Activated CD4-positive, alpha-beta T cell treated with anti-CD3 and anti-CD28 coated beads for 36 hours (primary cell): ENCODE measurements at regions not wholly inside any gene's neighbourhood (a gene's known extent, or its start where the extent isn't known, plus 50 kb on each side); places are given as distances from the start of the nearest gene placed in this dataset.

Experiments
- ATAC-seq: fragments of 200-7000 bp; cut with Tn5 transposase; one replicate; pipeline ENCODE4 v1.10.0; 2021; ENCODE audit warnings: mild to moderate bottlenecking, moderate library complexity
- CTCF ChIA-PET: fragments of 350-600 bp; sonication (Branson Sonifier 250); formaldehyde crosslinking; loops from one replicate; lab custom pipeline; 2021; ENCODE audit warnings: antibody characterized with exemption; lab: Charles Lee
- POLR2A ChIA-PET: fragments of 350-600 bp; sonication (Branson Sonifier 250); formaldehyde crosslinking; loops from one replicate; lab custom pipeline; 2021; ENCODE audit warnings: antibody characterized with exemption, inconsistent platforms; lab: Charles Lee
- DNase-seq: peaks from one replicate; pipeline ENCODE4 v3.0.0-alpha.2; 2020
- H3K27ac Mint-ChIP-seq: one replicate; pipeline ENCODE4 v1.8.0; 2021; ENCODE audit warnings: mixed read lengths
- H3K27me3 Mint-ChIP-seq: one replicate; pipeline ENCODE4 v1.8.0; 2021; ENCODE audit warnings: mixed read lengths
- H3K36me3 Mint-ChIP-seq: one replicate; pipeline ENCODE4 v1.8.0; 2021; ENCODE audit warnings: low read depth, mixed read lengths
- H3K4me1 Mint-ChIP-seq: one replicate; pipeline ENCODE4 v1.8.0; 2021; ENCODE audit warnings: mixed read lengths
- H3K4me3 Mint-ChIP-seq: one replicate; pipeline ENCODE4 v1.8.0; 2021; ENCODE audit warnings: mild to moderate bottlenecking, moderate library complexity, mixed read lengths
- H3K9me3 Mint-ChIP-seq: one replicate; pipeline ENCODE4 v1.8.0; 2021; ENCODE audit warnings: low read depth, mixed read lengths
- intact Hi-C, 2 experiments: fragments of 100-400 bp; cut with DNase I in 1 of 2; cut with micrococcal nuclease in 1 of 2; formaldehyde crosslinking; loops; one replicate each; pipeline versions ENCODE4 v1.14.2 to v1.15.1; 2022 to 2024; cut with DNase I, micrococcal nuclease

- Mint-ChIP-seq H3K27ac (no peak overlapping the region), H3K9me3 (peaks cover 1% of the 10 kb centered on the region), H3K36me3 (no peaks in the 10 kb centered on the region), H3K4me1 (no peaks in the 10 kb centered on the region), H3K4me3 (no peak overlapping the region), H3K27me3 (no peaks in the 10 kb centered on the region)
- no peak for ATAC-seq
- DNase-seq, result no peak
- POLR2A ChIA-PET, result no interaction called here
- intact Hi-C loops, result no loop called here
- CTCF ChIA-PET, result no interaction called here
Measured at GRCh38 chr3:157752956-157753786, 250.0 kb upstream of the VEPH1 start.

DNA sequence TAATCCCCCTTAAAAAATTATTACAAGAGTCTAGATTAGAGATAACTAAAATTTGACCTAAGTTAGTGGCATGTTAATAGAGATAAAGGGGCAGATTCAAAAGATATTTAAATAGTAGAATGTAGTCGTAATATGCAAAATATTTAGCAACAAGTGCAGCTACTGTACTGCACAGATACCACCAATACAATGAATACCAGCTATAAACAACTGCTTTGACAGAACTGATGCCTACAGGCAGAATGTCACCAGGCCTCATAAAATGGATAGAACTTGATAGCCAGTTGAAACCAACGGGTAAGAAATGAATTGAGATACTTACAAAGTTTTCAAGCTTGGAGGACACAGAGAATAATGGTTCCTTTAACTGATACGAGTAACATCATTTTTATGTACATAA, 249.3 kb upstream of the VEPH1 start:
- DNase-seq (no peak), ATAC-seq (no peak)
- H3K27me3 Mint-ChIP-seq, result no peaks in the 10 kb centered on the region
- H3K4me1 Mint-ChIP-seq, result no peaks in the 10 kb centered on the region
- no peaks in the 10 kb centered on the region for H3K36me3 Mint-ChIP-seq
- intact Hi-C loops, result no loop called here
- CTCF ChIA-PET, result interaction anchor here (0.6 kb wide), 1 partner anchor 146 kb away, joined by 3 read pairs; no protein-coding TSS in a partner anchor
- POLR2A ChIA-PET, result no interaction called here
- no peak overlapping the region for H3K27ac Mint-ChIP-seq
- no peak overlapping the region for H3K4me3 Mint-ChIP-seq
- H3K9me3 Mint-ChIP-seq, result peaks cover 4% of the 10 kb centered on the region

- POLR2A ChIA-PET, result no interaction called here
- no peak overlapping the region for H3K4me3 Mint-ChIP-seq
- CTCF ChIA-PET, result no interaction called here
- intact Hi-C loops, result no loop called here
- peaks cover 4% of the 10 kb centered on the region for H3K9me3 Mint-ChIP-seq
- no peaks in the 10 kb centered on the region for H3K27me3 Mint-ChIP-seq
- no peak for DNase-seq
- no peak for ATAC-seq
- H3K36me3 Mint-ChIP-seq, result no peaks in the 10 kb centered on the region
- no peaks in the 10 kb centered on the region for H3K4me1 Mint-ChIP-seq
- H3K27ac Mint-ChIP-seq, result no peak overlapping the region
Measured at GRCh38 chr3:157751386-157751785, 248.2 kb upstream of the VEPH1 start.

GRCh38 chr3:157746391-157746790, 243.2 kb upstream of the VEPH1 start:
- Mint-ChIP-seq H3K36me3 (no peaks in the 10 kb centered on the region), H3K4me1 (no peaks in the 10 kb centered on the region), H3K27me3 (no peaks in the 10 kb centered on the region), H3K9me3 (peaks cover 8% of the 10 kb centered on the region), H3K27ac (no peak overlapping the region), H3K4me3 (no peak overlapping the region)
- POLR2A ChIA-PET, result no interaction called here
- CTCF ChIA-PET, result interaction anchor here (1.1 kb wide), 1 partner anchor 119 kb away, joined by 4 read pairs; no protein-coding TSS in a partner anchor
- no peak for DNase-seq
- no peak for ATAC-seq
- intact Hi-C loops, result no loop called here

DNA sequence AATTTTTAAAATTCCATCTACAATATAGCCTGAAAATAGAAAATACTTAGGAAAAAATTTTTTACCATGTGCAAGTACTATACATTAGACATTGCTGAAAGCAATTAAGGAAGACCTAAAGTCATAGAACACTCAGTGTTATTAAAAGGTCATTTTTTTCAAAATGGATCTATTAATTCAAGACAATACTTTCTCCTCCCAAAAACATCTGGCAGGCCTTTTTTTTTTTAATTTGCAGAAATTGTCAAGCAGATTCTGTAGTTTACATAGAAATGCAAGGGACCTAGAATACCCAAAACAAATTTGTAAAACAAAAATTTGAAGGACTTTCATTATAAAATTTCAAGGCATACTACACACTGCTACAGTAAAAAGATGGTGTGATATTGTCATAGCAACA, 238.4 kb upstream of the VEPH1 start:
- intact Hi-C loops, result no loop called here
- ATAC-seq (no peak), DNase-seq (no peak)
- no peaks in the 10 kb centered on the region for H3K4me1 Mint-ChIP-seq
- H3K4me3 Mint-ChIP-seq, result no peak overlapping the region
- H3K36me3 Mint-ChIP-seq, result no peaks in the 10 kb centered on the region
- H3K27ac Mint-ChIP-seq, result no peak overlapping the region
- H3K9me3 Mint-ChIP-seq, result peaks cover 4% of the 10 kb centered on the region
- POLR2A ChIA-PET, result no interaction called here
- CTCF ChIA-PET, result no interaction called here
- H3K27me3 Mint-ChIP-seq, result no peaks in the 10 kb centered on the region

DNA sequence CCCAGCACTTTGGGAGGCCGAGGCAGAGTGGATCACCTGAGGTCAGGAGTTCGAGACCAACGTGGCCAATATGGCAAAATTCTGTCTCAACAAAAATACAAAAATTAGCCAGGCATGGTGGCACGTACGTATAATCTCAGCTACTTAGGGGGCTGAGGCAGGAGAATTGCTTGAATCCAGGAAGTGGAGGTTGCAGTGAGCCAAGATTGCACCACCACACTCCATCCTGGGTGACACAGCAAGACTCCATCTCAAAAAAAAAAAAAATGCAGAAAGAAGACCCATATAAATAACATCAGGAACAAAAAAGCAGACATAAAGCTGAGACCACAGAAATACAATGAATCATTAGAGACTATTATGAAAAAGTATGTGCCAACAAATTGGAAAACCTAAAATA, 235.2 kb upstream of the VEPH1 start:
- intact Hi-C loops, result no loop called here
- no peaks in the 10 kb centered on the region for H3K27me3 Mint-ChIP-seq
- no peak for ATAC-seq
- no peaks in the 10 kb centered on the region for H3K4me1 Mint-ChIP-seq
- H3K9me3 Mint-ChIP-seq, result peaks cover 2% of the 10 kb centered on the region
- DNase-seq, result no peak
- no peak overlapping the region for H3K27ac Mint-ChIP-seq
- H3K4me3 Mint-ChIP-seq, result no peak overlapping the region
- CTCF ChIA-PET, result no interaction called here
- POLR2A ChIA-PET, result no interaction called here
- H3K36me3 Mint-ChIP-seq, result no peaks in the 10 kb centered on the region

- H3K4me1 Mint-ChIP-seq, result no peaks in the 10 kb centered on the region
- H3K36me3 Mint-ChIP-seq, result no peaks in the 10 kb centered on the region
- H3K27me3 Mint-ChIP-seq, result no peaks in the 10 kb centered on the region
- ChIA-PET POLR2A (no interaction called here), CTCF (no interaction called here)
- intact Hi-C loops, result no loop called here
- no peak overlapping the region for H3K4me3 Mint-ChIP-seq
- ATAC-seq, result no peak
- no peak overlapping the region for H3K27ac Mint-ChIP-seq
- H3K9me3 Mint-ChIP-seq, result peaks cover 16% of the 10 kb centered on the region
- DNase-seq, result no peak
Measured at GRCh38 chr3:157718800-157719199, 215.6 kb upstream of the VEPH1 start.

DNA sequence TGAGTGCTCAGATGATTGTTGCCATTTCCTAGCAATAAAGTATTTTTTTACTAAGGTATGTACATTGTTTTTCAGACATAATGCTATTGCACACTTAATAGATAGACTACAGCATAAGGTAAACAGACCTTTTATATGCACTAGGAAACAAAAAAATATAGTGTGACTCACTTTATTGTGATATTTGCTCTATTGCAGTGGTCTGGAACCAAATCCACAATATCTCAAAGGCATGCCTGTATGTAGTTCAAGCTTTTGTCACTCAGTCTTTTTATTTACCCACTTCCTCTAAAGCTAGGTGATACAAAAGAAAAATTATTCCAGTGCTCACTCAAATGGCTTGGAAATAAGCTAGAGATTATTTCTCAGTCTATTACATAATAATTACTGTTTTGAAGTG, 209.9 kb upstream of the VEPH1 start:
- H3K4me3 Mint-ChIP-seq, result no peak overlapping the region
- H3K9me3 Mint-ChIP-seq, result no peaks in the 10 kb centered on the region
- no peaks in the 10 kb centered on the region for H3K36me3 Mint-ChIP-seq
- ChIA-PET POLR2A (no interaction called here), CTCF (no interaction called here)
- DNase-seq, result no peak
- ATAC-seq, result no peak
- intact Hi-C loops, result no loop called here
- no peak overlapping the region for H3K27ac Mint-ChIP-seq
- H3K4me1 Mint-ChIP-seq, result no peaks in the 10 kb centered on the region
- no peaks in the 10 kb centered on the region for H3K27me3 Mint-ChIP-seq

- CTCF ChIA-PET, result interaction anchor here (0.6 kb wide), 1 partner anchor 173 kb away, joined by 3 read pairs; no protein-coding TSS in a partner anchor
- Mint-ChIP-seq H3K9me3 (no peaks in the 10 kb centered on the region), H3K27me3 (no peaks in the 10 kb centered on the region), H3K4me3 (no peak overlapping the region), H3K4me1 (no peaks in the 10 kb centered on the region), H3K27ac (no peak overlapping the region), H3K36me3 (no peaks in the 10 kb centered on the region)
- intact Hi-C loops, result no loop called here
- DNase-seq, result no peak
- POLR2A ChIA-PET, result no interaction called here
- ATAC-seq, result no peak
Measured at GRCh38 chr3:157705258-157705657, 202.0 kb upstream of the VEPH1 start.

GRCh38 chr3:157700405-157700804, 197.2 kb upstream of the VEPH1 start:
- no peaks in the 10 kb centered on the region for H3K9me3 Mint-ChIP-seq
- H3K4me3 Mint-ChIP-seq, result no peak overlapping the region
- POLR2A ChIA-PET, result no interaction called here
- intact Hi-C loops, result no loop called here
- no peak for ATAC-seq
- CTCF ChIA-PET, result interaction anchor here (0.8 to 1.4 kb wide), 2 partner anchors 11 to 94 kb away, joined by 3 read pairs; no protein-coding TSS in a partner anchor
- peaks cover 2% of the 10 kb centered on the region for H3K27me3 Mint-ChIP-seq
- H3K27ac Mint-ChIP-seq, result no peak overlapping the region
- H3K4me1 Mint-ChIP-seq, result no peaks in the 10 kb centered on the region
- no peaks in the 10 kb centered on the region for H3K36me3 Mint-ChIP-seq
- DNase-seq, result no peak

GRCh38 chr3:157695586-157695985, 192.4 kb upstream of the VEPH1 start:
- intact Hi-C loops, result no loop called here
- ATAC-seq, result no peak
- CTCF ChIA-PET, result no interaction called here
- H3K27ac Mint-ChIP-seq, result no peak overlapping the region
- no peaks in the 10 kb centered on the region for H3K4me1 Mint-ChIP-seq
- H3K27me3 Mint-ChIP-seq, result peaks cover 2% of the 10 kb centered on the region
- H3K4me3 Mint-ChIP-seq, result no peak overlapping the region
- POLR2A ChIA-PET, result no interaction called here
- DNase-seq, result no peak
- peaks cover 1% of the 10 kb centered on the region for H3K9me3 Mint-ChIP-seq
- H3K36me3 Mint-ChIP-seq, result no peaks in the 10 kb centered on the region

- no peak overlapping the region for H3K27ac Mint-ChIP-seq
- intact Hi-C loops, result no loop called here
Measured at GRCh38 chr3:157695103-157695502, 191.9 kb upstream of the VEPH1 start.

More at GRCh38 chr3:157695103-157695502, 191.9 kb upstream of the VEPH1 start:
- H3K4me3 Mint-ChIP-seq, result no peak overlapping the region
- ATAC-seq, result no peak
- H3K9me3 Mint-ChIP-seq, result peaks cover 1% of the 10 kb centered on the region
- H3K4me1 Mint-ChIP-seq, result no peaks in the 10 kb centered on the region
- no peaks in the 10 kb centered on the region for H3K36me3 Mint-ChIP-seq
- CTCF ChIA-PET, result no interaction called here
- POLR2A ChIA-PET, result no interaction called here
- peaks cover 2% of the 10 kb centered on the region for H3K27me3 Mint-ChIP-seq
- DNase-seq, result no peak
